Testis (tissue), 2 donors: ENCODE measurements at regions not wholly inside any gene's neighbourhood (a gene's known extent, or its start where the extent isn't known, plus 50 kb on each side); places are given as distances from the start of the nearest gene placed in this dataset.
"Not testable (repeated sequence)": the region's sequence is repeated elsewhere in the genome, so short reads cannot be mapped to it uniquely, and the experiment has no call there.

Experiments
- CTCF ChIP-seq, 3 experiments: fragments of 450-650 bp in 2 of 3; fragments of 200-600 bp in 1 of 3; sonication (generic) in 1 of 3; IDR thresholded peaks; one replicate each; pipeline ENCODE4 v1.5.1; 2016 to 2019; ENCODE audit warnings: antibody characterized with exemption in 3 of 3, mild to moderate bottlenecking in 2 of 3, moderate library complexity in 1 of 3
- POLR2A ChIP-seq: fragments of 450-650 bp; IDR thresholded peaks from one replicate; pipeline ENCODE4 v1.6.1; 2017; ENCODE audit warnings: antibody characterized with exemption, mild to moderate bottlenecking, moderate library complexity

GRCh38 chr21:8443093-8443492 is 2078.3 kb upstream of the TPTE start:
- TF ChIP-seq CTCF (IDR thresholded peaks at IDR 0.05); POLR2A: not testable (repeated sequence)
